Bone marrow (tissue), 2 donors: ENCODE measurements at regions not wholly inside any gene's neighbourhood (a gene's known extent, or its start where the extent isn't known, plus 50 kb on each side); places are given as distances from the start of the nearest gene placed in this dataset.

Experiments
- DNase-seq, 2 donors: peaks; one replicate each; lab custom pipeline; 2025; lab: John Stamatoyannopoulos, UW

DNA sequence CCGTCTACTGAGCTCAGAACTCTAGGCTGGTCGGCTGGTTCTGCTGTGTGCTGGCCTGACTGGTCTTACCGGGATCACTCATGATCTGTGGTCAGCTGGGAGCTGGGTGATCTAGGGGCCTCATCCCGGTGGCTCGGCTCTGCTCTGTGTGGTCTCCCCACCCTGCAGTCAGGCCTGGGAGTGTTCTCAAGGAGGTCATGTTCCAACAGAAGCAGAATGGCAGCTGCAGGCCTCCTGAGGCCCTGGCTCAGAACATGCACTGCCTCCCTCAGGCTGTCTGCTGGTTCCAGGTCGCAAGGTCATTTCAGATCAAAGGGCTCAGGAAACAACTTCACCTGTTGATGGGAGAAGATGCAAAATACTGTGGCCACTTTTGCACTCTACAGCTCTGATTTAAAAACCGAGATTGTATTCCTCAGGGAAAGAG is 81.1 kb upstream of the RFX8 start:
- DNase-seq: no peak

DNA sequence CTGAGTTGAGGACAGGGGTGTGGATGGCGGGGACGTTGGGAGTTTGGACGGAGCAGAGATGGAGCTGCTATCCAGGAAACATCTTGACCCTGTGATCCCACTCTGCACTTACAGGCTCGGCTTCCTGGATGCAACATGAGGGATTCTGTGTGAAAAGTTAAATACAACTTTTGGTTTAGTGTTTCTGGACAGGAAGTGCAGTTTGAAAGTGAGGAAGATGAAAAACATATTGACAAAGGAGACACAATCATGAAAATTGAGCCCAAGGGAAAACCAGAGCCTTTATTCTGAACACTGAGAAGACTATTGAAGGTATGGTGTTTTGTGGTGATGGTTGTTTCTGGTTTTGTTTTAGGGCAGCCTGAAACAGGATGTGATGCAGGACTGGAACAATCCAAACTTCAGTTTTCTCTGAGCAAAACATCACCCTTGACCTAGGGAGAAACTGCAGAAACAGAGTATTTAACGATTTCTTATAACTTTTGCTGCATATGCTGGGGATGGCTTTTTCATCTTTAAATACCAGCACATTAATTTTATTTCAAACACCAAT is 76.5 kb upstream of the RFX8 start:
- no peak for DNase-seq

DNA sequence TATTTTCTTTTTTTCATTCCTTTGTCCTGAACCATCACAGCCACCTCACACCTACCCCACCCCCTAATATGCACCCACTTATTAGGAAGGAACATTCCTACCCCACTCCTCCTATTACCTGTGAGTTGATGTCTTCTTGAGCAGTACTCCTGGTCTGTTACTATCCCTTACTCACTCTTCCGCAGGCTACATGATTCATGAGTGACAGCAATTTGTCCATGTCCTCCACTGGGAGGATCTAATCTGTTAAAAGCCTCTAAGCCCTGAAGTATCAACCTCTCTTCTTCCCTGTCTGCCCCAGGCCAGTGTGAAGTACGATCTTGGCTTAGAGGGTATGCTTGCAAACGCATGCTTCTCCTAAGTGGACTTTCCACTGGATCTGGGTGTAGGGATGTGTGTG is 75.6 kb upstream of the RFX8 start:
- no peak for DNase-seq

DNA sequence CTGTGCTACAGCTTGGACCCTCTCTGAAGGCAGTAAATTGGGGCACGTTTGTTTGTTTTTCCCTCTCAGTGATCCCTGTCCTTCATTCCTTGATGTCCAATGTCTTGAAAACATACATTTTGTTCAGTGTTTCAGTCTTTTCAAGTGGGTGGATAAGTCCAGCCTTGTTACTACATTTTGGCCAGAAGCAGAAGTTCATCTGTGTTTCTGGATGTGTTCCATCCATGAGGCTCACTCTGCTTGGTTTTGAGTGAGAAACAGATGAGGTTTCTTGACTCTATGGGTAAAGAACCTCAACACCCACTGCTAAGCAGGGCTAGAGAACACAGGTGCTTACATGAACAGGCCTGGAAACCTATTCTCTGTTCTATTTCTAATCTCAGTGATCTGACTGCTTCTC is 74.5 kb upstream of the RFX8 start:
- no peak for DNase-seq

DNA sequence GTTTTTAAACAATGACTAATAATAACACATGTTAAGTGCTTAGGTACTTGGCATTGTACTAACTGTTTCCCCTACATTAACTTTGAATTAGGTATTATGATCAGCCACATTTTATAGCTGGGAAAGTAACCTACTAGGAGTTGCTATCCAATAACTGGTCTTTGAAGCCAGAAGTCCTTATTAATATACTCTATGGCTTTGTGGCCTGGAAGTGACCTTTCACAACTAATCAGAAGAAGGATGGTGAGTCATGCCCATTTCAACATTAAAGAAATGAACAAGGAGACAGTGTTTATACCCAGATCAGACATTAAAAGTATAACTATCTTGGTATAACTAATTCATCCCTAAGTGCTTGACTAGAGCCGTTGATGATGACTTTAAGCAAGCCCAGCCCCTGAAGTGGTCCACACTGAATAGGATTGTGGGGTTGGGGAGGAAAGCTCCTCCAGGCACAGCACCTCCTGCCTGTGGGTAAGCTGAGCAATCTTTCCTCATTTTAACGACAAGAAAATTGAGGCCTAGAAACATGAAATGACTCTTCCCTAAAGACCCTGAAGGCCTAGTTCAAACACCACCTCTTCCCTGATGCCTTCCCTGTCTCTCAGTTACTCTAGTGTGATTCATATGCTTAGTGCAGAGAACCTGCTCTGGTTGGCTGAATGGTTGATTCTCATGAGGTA is 71.6 kb upstream of the RFX8 start:
- DNase-seq: no peak

DNA sequence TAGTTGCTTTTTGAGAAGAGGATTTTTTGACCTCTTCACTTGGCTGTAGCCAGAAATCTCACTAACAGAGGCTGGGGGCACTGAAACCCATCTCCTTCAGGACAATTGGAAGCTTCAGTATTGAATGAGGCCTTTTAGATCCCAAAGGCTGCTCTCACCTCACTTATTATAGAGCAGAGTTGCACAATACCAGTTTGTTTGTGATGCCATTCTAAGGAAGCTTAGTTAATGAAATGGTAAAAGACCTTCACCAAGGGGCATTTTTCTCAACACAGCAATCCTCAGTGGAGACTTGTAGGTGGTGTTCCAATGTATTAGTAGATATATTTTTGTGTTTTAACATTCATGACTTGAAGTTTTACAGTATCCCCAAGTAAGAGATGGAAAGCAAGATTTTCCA is 71.0 kb upstream of the RFX8 start:
- no peak for DNase-seq

DNA sequence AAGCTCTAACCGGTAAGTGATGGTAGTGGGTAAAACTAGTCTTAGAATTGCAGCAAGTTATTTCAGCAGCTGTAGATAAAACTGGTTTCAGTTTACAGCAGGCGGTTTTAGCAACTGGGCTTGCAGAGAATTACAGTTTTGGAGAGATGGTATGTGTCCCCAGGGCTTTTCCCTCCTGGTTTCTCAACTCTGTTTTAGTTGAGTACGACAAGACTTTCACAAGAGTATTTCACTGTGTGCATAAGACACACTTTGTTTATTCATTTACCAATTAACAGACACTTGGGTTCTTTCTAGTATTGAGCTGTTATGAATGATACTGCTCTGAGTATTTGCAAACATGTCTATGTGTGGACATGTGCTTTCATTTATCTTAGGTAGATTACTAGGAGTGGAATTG is 65.6 kb upstream of the RFX8 start:
- no peak for DNase-seq

DNA sequence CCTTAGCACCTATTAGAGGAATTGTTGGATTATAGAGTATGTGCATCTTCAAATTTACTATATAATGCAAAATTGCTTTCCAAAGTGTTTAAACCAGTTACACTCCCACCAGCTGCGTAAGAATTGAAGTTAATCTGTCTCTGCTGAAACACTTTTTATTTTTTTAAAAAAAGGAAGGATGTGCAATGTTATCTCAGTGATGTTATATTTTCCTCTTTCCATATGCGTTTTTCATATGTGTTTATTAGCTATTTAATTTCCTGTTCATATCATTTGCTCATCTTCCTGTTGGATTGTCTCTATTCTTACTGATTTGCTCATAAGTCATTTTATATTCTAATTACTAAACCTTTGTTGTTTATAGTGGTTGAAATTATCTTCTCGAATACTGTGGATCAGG is 63.2 kb upstream of the RFX8 start:
- no peak for DNase-seq

DNA sequence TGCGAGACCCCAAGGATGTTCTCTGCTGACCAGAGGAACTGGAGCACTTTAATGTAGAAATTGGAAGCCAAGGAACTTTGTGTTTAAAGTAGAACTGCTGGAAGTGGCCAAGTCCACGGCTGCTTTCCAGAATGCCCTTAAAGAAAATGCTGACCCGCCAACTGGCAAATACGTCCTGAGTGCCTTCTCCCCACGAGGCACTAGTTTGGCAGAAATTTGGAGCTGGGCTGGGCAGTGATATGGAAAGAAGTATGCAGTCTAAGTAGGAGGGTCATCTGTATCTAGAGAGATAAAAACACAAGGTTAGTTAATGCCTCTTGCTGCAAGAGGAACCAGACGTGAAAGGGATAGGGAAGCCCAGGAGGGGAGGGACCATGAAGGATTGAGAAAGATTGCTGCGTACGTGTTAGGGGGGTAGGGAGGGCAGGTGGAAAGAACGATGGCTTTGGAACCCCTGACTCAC is 59.3 kb upstream of the RFX8 start:
- peak in 1 of 2 donors; percentile 20 for DNase-seq

DNA sequence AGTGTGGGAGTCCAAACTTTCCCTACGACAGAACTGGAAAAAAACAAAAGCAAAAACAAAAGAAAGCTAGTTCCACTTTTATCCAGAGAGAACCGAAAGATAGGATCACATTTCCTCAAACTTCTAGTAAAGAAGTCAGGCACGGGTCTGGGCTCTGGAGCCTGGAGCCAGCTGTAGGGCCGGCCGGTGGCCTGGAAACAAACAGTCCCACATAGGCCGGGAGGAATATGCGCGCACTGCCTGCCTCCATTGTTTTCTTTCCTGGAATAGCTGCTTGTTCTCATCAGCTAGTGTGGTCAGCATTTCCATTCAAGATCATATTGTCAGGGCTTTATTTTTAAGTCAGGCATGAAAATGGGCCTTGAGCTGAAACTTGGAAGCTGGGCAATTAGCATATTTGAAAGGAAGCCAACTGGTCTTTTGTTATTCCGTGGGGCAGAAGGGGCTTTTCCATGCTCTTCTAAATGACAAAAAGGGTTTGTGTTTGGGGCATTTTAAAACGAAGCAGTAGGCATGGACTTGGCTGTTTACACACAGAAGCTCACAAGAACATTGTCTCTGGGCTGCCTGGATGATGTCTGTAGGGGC is 58.7 kb upstream of the RFX8 start:
- DNase-seq: no peak

DNA sequence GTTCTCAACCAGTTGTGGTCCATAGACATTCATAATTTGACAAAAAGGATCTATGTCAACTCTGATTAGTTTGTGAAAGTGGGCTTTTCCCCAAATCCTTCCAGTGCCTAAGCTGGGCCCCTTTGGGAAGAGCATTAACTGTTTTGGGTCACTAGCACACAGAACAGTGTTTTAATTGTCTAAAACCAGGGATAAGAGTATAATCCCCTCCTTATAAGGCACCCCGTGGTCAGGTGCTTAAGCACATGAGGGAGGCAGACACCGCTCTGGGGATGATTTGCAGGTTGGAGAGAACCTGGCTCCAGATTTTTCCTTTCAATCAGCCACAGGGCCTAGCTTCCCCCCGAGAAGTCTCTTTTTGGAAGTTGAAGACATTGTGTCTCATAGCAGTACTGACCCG is 53.6 kb upstream of the RFX8 start:
- no peak for DNase-seq

DNA sequence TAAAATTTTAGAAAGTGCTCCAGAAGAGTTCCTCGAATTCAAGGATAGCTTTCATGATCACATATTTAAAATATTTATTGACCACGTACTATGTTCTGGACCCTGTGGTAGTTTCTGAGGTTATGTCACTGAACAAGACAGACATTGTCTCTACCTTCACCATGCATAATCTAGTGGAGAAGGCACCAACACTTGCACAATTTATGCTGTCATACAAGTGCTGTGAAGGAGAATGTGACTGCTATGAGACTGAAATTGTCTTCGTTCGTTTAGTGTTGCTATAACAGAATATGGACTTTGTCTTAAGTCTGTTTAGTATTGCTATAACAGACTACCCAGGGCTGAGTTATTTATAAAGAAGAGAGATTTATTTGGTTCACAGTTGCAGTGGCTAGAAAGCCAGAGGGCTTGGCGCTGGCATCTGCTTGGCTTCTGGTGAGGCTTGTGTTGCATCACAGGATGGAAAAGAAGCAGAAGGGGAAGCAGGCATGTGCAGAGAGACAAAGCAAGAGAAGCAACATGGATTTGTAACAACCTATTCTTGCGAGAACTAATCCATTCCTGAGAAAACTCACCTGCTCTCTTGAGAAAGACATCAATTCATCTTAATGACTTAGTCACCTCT is 50.0 kb upstream of the RFX8 start:
- DNase-seq: peak in 1 of 2 donors; percentile 26
